Mucosa of gallbladder (tissue), 1 donor: ENCODE measurements at regions not wholly inside any gene's neighbourhood (a gene's known extent, or its start where the extent isn't known, plus 50 kb on each side); places are given as distances from the start of the nearest gene placed in this dataset.
"Not testable (repeated sequence)": the region's sequence is repeated elsewhere in the genome, so short reads cannot be mapped to it uniquely, and the experiment has no call there.

Experiments used
- DNase-seq: peaks from one replicate; pipeline ENCODE4 v3.0.0-alpha.2; 2020; ENCODE audit warnings: low spot score
- donor health status: DM: no; HTN: no; CAD: no.

DNA sequence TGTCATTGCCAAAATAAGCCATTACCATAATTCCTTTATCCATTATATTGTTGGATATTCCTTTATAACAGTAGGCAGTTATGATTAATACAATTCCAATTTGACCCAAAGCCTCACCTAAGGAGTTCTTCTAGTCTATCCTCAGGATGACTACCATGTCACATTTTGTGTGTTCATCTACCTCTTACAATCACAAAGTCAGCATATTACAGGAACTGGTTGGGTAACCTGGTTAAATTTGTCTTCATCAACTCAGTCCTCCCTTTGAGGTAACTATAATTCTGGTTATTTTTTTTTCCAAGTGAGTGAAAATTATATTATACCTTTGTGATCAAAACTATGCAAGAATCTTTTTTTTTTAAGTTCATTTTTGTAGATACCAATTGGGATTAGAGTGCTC lies 540.5 kb downstream of the BTBD3 start:
- DNase-seq = no peak

DNA sequence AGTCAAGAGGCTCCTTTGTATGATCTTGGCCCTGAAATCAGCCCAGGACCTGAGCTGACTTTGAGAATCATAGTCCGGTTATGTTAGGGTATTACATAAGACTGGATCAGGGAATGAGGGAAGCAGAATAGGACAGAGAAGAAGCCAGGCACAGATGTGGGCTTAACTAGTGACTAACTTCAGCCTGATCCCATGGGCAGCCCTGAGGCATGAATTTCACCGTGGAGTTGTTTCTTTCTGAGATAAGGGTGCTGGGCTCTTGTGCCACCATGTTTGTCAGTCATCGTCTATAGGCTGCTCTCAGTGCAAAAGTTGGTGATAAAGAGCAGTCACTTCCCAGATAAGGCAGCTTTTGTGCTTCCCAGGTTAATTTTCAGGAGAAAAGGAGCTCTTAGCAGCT lies 544.7 kb upstream of the SPTLC3 start:
- no peak for DNase-seq

DNA sequence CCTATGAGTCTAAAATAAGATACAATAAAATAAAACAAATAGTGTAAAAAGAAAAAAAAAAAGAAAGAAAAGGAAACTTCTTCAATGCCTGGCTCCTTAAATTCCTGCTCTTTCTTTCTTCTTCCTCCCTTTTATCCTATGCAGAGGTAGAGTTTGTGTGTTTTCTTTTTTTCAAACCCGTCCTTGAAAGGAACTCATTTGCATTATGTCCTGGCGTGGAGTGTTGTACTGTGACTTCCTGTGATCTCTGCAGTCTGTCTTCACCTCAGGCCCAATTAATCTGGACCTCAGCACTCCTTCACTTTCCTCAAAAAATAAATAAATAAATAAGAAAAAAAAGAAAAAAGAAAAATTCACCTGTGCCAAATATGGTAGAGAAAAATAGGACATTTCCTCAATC lies 541.9 kb upstream of the SPTLC3 start:
- DNase-seq = no peak

GRCh38 chr20:12467758-12468157 lies 541.0 kb upstream of the SPTLC3 start:
- DNase-seq = no peak

- DNase-seq = no peak
Observed at GRCh38 chr20:12482661-12483060, 526.1 kb upstream of the SPTLC3 start.

- DNase-seq = no peak
Observed at GRCh38 chr20:12502443-12502842, 506.3 kb upstream of the SPTLC3 start.

DNA sequence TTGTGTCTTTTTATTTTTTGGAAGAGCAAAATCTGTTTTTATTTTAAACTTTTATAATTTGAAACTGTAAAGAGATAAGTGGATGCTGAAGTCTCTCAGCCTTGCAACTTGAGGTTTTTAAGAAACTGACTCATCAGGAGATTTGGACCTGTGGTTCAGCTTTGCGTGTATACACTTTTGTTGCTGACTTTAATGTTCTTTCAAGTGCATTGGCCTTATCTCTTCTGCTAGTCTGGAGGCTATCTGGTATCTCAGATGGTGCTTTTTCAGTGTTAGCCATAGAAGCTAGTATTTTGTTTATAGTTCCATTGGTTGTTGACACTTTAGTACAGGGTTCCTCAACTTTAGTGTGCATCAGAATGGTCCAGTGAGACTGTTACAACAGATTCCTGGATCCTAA lies 504.0 kb upstream of the SPTLC3 start:
- no peak for DNase-seq

DNA sequence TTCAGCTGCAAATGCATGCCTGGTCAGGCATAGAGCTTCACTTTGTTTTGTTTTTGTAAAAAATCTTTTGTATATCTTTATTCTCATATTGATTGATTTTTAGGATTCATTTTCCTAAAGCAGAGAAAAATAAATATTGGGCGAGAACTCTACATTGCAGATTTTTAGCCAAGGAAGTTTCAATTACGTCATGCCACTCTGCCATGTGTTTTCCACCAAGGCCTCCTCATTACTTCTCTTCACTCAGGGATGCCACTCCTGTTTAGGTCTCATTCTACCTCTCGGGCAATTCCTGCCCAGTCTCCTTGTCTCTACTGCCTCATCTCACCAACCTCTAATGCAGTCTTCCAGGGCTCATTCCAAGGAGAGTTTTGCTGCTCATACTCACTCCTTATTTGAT lies 497.3 kb upstream of the SPTLC3 start:
- no peak for DNase-seq

GRCh38 chr20:12512755-12513154 lies 496.0 kb upstream of the SPTLC3 start:
- no peak for DNase-seq

DNA sequence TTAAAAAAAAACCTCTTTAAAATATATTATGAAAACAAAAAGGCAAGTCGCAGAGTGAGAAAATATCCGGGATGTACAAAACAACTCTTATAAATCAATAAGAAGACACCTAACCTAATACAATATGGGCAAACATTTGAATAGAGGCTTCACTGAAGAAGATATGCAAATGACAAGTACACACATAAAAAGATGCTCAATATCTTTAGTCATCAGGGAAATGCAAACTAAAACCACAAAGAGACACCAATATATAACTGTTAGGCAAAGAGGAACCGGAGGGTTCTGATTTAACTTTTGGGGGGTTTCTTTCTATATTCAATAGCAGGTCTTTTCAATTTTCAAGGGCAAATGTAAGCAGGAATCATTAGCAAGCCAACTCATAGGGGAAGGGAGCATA lies 480.7 kb upstream of the SPTLC3 start:
- no peak for DNase-seq

GRCh38 chr20:12528591-12529041 lies 480.2 kb upstream of the SPTLC3 start:
- DNase-seq = no peak

DNA sequence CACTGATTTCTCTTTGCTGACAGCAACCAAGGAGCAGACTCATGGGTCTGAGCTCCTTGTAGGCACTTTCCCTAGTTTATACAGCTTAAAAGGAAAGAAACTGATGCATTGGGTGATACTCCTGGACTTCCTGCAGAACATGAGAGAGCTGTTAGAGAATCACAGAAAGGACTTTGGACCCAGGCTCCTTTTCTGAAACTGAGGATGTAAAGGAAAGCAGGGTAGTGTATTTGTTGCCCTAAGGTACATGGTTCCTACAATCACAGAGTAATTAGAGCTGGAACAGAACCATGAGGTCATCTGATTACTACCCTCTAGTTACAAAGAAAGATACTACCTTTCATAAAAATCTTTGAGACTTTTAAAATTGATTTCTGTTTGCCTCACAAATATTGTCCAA lies 477.1 kb upstream of the SPTLC3 start:
- DNase-seq = peak; percentile 16

GRCh38 chr20:12535316-12535715 lies 473.5 kb upstream of the SPTLC3 start:
- DNase-seq = no peak

DNA sequence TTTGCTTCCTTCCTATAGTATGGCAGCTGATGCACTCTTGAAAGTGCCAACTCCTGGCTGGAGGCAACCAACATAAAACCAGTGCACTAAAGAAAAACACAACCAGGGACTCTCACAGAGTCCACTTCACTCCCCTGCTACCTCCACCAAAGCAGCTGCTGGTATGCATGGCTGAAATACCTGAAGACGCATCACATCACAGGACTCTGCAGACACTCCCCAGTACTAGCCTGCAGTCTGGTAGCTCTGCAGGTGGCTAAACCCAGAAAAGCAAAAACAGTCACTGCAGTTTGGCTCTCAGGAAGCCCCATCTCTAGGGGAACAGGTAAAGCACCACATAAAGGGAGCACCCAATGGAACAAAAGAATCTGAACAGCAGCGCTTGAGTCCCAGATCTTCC lies 473.0 kb upstream of the SPTLC3 start:
- no peak for DNase-seq

- peak; percentile 70 for DNase-seq
Observed at GRCh38 chr20:12554426-12554825, 454.3 kb upstream of the SPTLC3 start.

DNA sequence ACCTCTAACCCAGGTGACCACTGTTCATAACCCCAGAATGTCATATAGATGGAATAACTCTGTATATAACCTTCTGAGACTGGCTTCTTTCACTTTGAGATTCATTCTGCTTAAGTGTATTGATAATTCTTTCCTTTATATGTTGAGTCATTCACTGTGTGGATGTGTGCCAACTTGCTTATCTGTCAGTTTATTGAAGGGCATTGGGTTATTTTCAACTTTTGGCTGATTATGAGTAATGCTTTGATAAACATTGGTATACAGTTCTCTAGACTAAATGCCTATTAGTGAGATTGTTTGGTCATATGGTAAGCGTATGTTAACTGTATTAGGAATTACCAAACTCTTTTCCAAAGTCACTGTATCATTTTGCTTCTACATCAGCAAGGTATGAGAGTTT lies 453.4 kb upstream of the SPTLC3 start:
- peak; percentile 58 for DNase-seq

DNA sequence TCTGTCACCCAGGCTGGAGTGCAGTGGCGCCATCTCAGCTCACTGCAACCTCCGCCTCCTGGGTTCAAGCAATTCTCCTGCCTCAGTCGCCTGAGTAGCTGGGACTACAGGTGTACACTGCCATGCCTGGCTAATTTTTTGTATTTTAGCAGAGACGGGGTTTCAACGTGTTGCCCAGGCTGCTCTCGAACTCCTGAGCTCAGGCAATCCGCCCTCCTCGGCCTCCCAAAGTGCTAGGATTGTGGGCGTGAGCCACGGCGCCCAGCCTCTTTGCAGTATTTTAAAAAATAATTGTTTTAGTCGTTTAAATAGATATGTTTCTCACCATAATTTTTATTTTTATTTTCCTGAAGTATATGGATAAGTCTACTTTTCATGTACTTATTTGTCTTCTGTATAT lies 452.9 kb upstream of the SPTLC3 start:
- DNase-seq = not testable (repeated sequence)

DNA sequence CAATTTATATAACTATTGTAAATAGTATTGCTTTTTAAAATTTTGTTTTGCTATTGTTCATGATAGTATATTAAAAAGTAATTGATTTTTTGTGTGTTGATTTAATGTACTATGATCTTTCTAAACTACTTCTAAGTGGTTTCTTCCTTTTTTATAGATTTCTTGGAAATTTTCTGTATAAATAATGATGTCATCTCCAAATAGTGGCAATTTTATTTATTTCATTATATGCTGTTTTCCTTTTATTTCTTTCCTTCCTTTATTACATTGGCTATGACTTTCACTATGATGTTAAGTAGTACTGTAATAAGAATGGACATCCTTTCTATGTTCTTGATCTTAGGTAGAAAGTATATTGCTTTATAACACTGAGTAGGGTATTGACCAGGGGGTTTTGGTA lies 451.5 kb upstream of the SPTLC3 start:
- no peak for DNase-seq

DNA sequence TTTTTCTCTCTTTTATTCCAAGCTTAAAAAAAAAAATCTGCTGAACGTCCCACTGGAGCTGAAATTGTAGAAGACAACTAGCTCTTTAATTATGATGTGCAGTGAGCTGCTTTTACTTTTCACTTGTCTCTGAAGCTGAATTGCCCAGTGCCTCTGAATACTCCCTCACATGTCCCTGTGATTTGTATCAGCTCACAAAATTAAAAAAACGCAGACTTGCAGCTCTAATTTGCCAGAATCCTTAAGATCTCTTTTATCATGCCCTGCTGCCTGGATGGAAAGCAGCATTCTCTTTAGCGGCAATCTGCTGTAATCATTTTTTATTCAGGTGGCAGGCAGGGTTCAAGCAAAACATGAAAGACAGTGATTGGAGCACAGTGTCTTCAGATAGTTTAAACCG lies 443.8 kb upstream of the SPTLC3 start:
- DNase-seq = no peak

DNA sequence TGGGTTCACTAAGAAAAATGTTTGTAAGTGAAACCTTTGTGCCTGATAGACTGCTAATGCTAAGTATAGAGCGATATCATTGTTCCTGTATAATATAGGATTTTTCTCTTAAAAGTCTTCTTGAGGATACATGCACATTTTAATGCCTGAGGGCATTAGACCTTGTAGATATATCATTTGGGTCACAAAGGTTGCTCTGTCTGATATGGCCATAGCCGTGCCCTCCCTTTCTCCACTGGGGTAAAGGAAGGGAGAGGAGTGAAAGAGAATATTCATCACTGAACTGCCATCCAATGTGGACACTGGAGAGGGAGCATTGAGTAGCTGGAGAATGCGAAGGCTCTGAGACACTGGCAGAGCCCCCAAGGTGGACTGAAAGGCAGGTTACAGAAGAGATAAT lies 442.2 kb upstream of the SPTLC3 start:
- DNase-seq = no peak

- no peak for DNase-seq
Observed at GRCh38 chr20:12570371-12570770, 438.4 kb upstream of the SPTLC3 start.

DNA sequence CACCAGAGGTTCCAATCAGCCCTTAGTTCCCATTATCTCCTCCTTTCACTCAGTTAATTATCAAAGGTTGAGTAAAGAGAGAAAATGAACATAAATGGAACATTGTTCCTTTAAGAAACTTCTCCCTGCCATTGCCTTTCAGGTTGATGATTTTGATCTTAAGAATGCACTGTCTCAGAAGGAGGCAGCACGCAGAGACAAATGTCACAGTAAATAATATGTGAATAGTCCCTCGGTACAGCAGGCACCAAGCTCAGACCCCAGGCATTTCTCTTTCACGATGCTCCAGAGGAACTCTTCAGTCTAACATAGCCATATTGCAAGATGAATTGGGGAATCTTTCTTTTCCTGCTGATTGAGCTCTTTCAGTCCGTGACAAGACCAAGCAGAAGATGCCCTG lies 435.3 kb upstream of the SPTLC3 start:
- no peak for DNase-seq

- DNase-seq = peak; percentile 68
Observed at GRCh38 chr20:12575352-12576095, 433.2 kb upstream of the SPTLC3 start.

GRCh38 chr20:12577213-12577612 lies 431.6 kb upstream of the SPTLC3 start:
- no peak for DNase-seq
